ENCODE measurements at regions not wholly inside any gene's neighbourhood (a gene's known extent, or its start where the extent isn't known, plus 50 kb on each side); places are given as distances from the start of the nearest gene placed in this dataset.

DNA sequence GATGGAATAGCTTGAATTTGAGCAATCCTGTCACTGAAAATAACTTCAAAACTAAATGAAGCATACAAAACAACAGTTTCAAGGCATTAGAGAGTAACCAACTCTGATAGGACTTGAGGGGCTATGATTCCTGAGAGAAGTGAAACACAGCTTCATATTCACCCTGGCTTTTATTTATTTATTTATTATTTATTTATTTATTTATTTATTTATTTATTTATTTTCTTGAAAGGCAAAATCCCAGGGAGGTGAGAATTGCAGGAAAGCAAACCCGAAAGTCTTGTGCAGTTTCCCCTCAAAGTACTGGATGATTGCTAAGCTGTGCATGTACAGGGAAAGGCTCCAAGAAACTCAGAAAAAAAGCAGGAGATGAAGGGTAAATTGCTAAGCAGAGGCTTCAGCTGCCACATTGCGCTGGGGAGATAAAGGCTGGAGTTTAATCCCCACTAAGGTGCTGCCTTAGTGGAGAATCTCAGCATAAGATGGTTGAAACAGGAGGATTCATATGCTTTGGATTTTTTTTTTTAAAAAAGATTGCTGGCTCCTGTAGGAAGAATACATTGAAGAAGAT is 72.9 kb upstream of the COL24A1 start:
- Histone ChIP-seq H3K27ac (ENCODE audit: low read depth, low read length) (no peak overlapping the region), H3K9ac (ENCODE audit: low read length) (no peak overlapping the region), H3K23ac (ENCODE audit: low read length) (no peak overlapping the region), H3K4me3 (ENCODE audit: low read depth, low read length) (no peak overlapping the region), H3K9me3 (ENCODE audit: insufficient read depth, low read depth, low read length) (no peaks in the 10 kb centered on the region), H2BK120ac (ENCODE audit: insufficient read depth, low read length, poor library complexity) (no peak overlapping the region), H3K18ac (ENCODE audit: low read length) (no peak overlapping the region), H3K79me1 (ENCODE audit: low read length) (no peaks in the 10 kb centered on the region), H3K27me3 (ENCODE audit: insufficient read depth, low read length) (no peaks in the 10 kb centered on the region), H3K14ac (ENCODE audit: low read length) (no peak overlapping the region), H2BK5ac (ENCODE audit: low read depth, low read length, poor library complexity) (no peak overlapping the region), H3K4me2 (ENCODE audit: low read length) (no peak overlapping the region), H2BK12ac (ENCODE audit: low read length) (no peak overlapping the region), H2AK5ac (ENCODE audit: low read length) (no peak overlapping the region), H3K4ac (ENCODE audit: low read depth, low read length) (no peak overlapping the region), H3K79me2 (ENCODE audit: control insufficient read depth, insufficient read depth, low read length, poor library complexity) (no peaks in the 10 kb centered on the region), H4K91ac (ENCODE audit: low read depth, low read length) (no peak overlapping the region), H3K4me1 (ENCODE audit: control insufficient read depth in 1 of 2, insufficient read depth in 2 of 2, low read length in 2 of 2) (no peaks in the 10 kb centered on the region), H3K36me3 (ENCODE audit: control insufficient read depth in 1 of 2, insufficient read depth in 2 of 2, low read length in 2 of 2) (no peaks in the 10 kb centered on the region), H4K8ac (ENCODE audit: low read depth, low read length) (no peak overlapping the region), H4K12ac (ENCODE audit: low read depth, low read length) (no peak overlapping the region), H2AFZ (ENCODE audit: insufficient read depth, low read length, poor library complexity) (no peak overlapping the region)
- no CpG with 5 or more reads among the region's 2 CpGs for WGBS (ENCODE audit: extremely low coverage, insufficient coverage, insufficient read length)
- no peak for DNase-seq

- Histone ChIP-seq H3K23ac (ENCODE audit: low read length) (no peak overlapping the region), H2BK120ac (ENCODE audit: insufficient read depth, low read length, poor library complexity) (no peak overlapping the region), H3K4me3 (ENCODE audit: low read depth, low read length) (no peak overlapping the region), H3K9ac (ENCODE audit: low read length) (no peak overlapping the region), H2BK12ac (ENCODE audit: low read length) (no peak overlapping the region), H3K79me2 (ENCODE audit: control insufficient read depth, insufficient read depth, low read length, poor library complexity) (no peaks in the 10 kb centered on the region), H3K27me3 (ENCODE audit: insufficient read depth, low read length) (no peaks in the 10 kb centered on the region), H2BK5ac (ENCODE audit: low read depth, low read length, poor library complexity) (no peak overlapping the region), H3K36me3 (ENCODE audit: control insufficient read depth in 1 of 2, insufficient read depth in 2 of 2, low read length in 2 of 2) (no peaks in the 10 kb centered on the region), H3K4me2 (ENCODE audit: low read length) (no peak overlapping the region), H3K18ac (ENCODE audit: low read length) (no peak overlapping the region), H4K12ac (ENCODE audit: low read depth, low read length) (no peak overlapping the region), H3K4ac (ENCODE audit: low read depth, low read length) (no peak overlapping the region), H4K8ac (ENCODE audit: low read depth, low read length) (no peak overlapping the region), H3K14ac (ENCODE audit: low read length) (no peak overlapping the region), H2AFZ (ENCODE audit: insufficient read depth, low read length, poor library complexity) (no peak overlapping the region), H4K91ac (ENCODE audit: low read depth, low read length) (no peak overlapping the region), H3K4me1 (ENCODE audit: control insufficient read depth in 1 of 2, insufficient read depth in 2 of 2, low read length in 2 of 2) (no peaks in the 10 kb centered on the region), H3K27ac (ENCODE audit: low read depth, low read length) (no peak overlapping the region), H2AK5ac (ENCODE audit: low read length) (no peak overlapping the region), H3K79me1 (ENCODE audit: low read length) (no peaks in the 10 kb centered on the region), H3K9me3 (ENCODE audit: insufficient read depth, low read depth, low read length) (no peaks in the 10 kb centered on the region)
- no CpG with 5 or more reads among the region's 1 CpG for WGBS (ENCODE audit: extremely low coverage, insufficient coverage, insufficient read length)
- DNase-seq = no peak
Measured at GRCh38 chr1:86228546-86228945, 72.0 kb upstream of the COL24A1 start.

DNA sequence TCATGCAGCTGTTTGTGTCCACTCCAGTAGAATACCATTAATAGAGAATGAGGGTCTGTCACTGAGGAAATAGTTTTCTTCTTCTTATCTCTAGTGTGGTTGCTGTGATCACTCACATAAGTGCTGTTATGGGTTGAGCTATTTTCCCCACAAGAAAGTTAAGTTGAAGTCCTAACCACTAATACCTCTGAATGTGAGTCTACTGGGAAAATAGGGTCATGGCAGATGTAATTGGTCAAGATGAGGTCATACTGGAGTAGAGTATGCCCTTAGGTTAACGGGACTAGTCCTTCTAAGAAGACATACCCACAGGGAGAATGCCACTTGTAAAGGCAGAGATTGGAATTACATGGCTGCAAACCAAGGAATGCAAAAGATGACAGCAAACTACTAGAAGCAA is 70.5 kb upstream of the COL24A1 start:
- H3K18ac ChIP-seq (ENCODE audit: low read length) = no peak overlapping the region
- no peaks in the 10 kb centered on the region for H3K79me2 ChIP-seq (ENCODE audit: control insufficient read depth, insufficient read depth, low read length, poor library complexity)
- H3K79me1 ChIP-seq (ENCODE audit: low read length) = no peaks in the 10 kb centered on the region
- no peak overlapping the region for H2BK5ac ChIP-seq (ENCODE audit: low read depth, low read length, poor library complexity)
- no peaks in the 10 kb centered on the region for H3K27me3 ChIP-seq (ENCODE audit: insufficient read depth, low read length)
- H3K4ac ChIP-seq (ENCODE audit: low read depth, low read length) = no peak overlapping the region
- no peak overlapping the region for H2AK5ac ChIP-seq (ENCODE audit: low read length)
- no peak overlapping the region for H2AFZ ChIP-seq (ENCODE audit: insufficient read depth, low read length, poor library complexity)
- H3K4me3 ChIP-seq (ENCODE audit: low read depth, low read length) = no peak overlapping the region
- H2BK12ac ChIP-seq (ENCODE audit: low read length) = no peak overlapping the region
- H3K36me3 ChIP-seq (ENCODE audit: control insufficient read depth in 1 of 2, insufficient read depth in 2 of 2, low read length in 2 of 2) = no peaks in the 10 kb centered on the region
- no peak overlapping the region for H3K9ac ChIP-seq (ENCODE audit: low read length)
- H3K23ac ChIP-seq (ENCODE audit: low read length) = no peak overlapping the region
- H3K27ac ChIP-seq (ENCODE audit: low read depth, low read length) = no peak overlapping the region
- H3K9me3 ChIP-seq (ENCODE audit: insufficient read depth, low read depth, low read length) = no peaks in the 10 kb centered on the region
- no peak overlapping the region for H4K12ac ChIP-seq (ENCODE audit: low read depth, low read length)
- no peak overlapping the region for H4K91ac ChIP-seq (ENCODE audit: low read depth, low read length)
- no peak overlapping the region for H3K14ac ChIP-seq (ENCODE audit: low read length)
- H2BK120ac ChIP-seq (ENCODE audit: insufficient read depth, low read length, poor library complexity) = no peak overlapping the region
- H4K8ac ChIP-seq (ENCODE audit: low read depth, low read length) = no peak overlapping the region
- peak in 1 of 2 donors; percentile 29 for DNase-seq
- H3K4me1 ChIP-seq (ENCODE audit: control insufficient read depth in 1 of 2, insufficient read depth in 2 of 2, low read length in 2 of 2) = no peaks in the 10 kb centered on the region
- no CpG with 5 or more reads among the region's 1 CpG for WGBS (ENCODE audit: extremely low coverage, insufficient coverage, insufficient read length)
- H3K4me2 ChIP-seq (ENCODE audit: low read length) = no peak overlapping the region

DNA sequence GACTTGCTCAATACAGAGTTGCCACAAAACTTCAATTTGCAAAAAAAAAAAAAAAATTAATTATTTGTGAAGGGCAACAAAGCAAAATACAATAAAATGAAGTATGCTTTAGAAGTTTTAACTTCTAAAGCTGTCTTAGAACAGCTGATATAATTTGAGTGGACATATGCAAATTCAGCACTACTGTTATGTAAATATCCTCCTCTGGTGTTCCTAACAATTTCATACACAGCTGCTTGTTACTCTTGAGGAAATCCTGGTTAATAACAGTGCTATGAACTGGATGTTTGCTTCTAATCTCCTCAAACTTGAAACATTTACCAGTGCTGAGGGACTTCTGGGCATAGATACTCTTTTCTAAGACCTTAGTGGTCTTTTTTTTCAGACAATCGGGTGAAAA is 69.6 kb upstream of the COL24A1 start:
- Histone ChIP-seq H2AK5ac (ENCODE audit: low read length) (no peak overlapping the region), H3K27me3 (ENCODE audit: insufficient read depth, low read length) (no peaks in the 10 kb centered on the region), H4K12ac (ENCODE audit: low read depth, low read length) (no peak overlapping the region), H2BK120ac (ENCODE audit: insufficient read depth, low read length, poor library complexity) (no peak overlapping the region), H4K8ac (ENCODE audit: low read depth, low read length) (no peak overlapping the region), H3K4me2 (ENCODE audit: low read length) (no peak overlapping the region), H3K23ac (ENCODE audit: low read length) (no peak overlapping the region), H3K79me1 (ENCODE audit: low read length) (no peaks in the 10 kb centered on the region), H3K79me2 (ENCODE audit: control insufficient read depth, insufficient read depth, low read length, poor library complexity) (no peaks in the 10 kb centered on the region), H2AFZ (ENCODE audit: insufficient read depth, low read length, poor library complexity) (no peak overlapping the region), H4K91ac (ENCODE audit: low read depth, low read length) (no peak overlapping the region), H3K9ac (ENCODE audit: low read length) (no peak overlapping the region), H3K18ac (ENCODE audit: low read length) (no peak overlapping the region), H3K4me1 (ENCODE audit: control insufficient read depth in 1 of 2, insufficient read depth in 2 of 2, low read length in 2 of 2) (no peaks in the 10 kb centered on the region), H3K27ac (ENCODE audit: low read depth, low read length) (no peak overlapping the region), H2BK5ac (ENCODE audit: low read depth, low read length, poor library complexity) (no peak overlapping the region), H3K4ac (ENCODE audit: low read depth, low read length) (no peak overlapping the region), H3K14ac (ENCODE audit: low read length) (no peak overlapping the region), H2BK12ac (ENCODE audit: low read length) (no peak overlapping the region), H3K36me3 (ENCODE audit: control insufficient read depth in 1 of 2, insufficient read depth in 2 of 2, low read length in 2 of 2) (no peaks in the 10 kb centered on the region), H3K4me3 (ENCODE audit: low read depth, low read length) (no peak overlapping the region), H3K9me3 (ENCODE audit: insufficient read depth, low read depth, low read length) (no peaks in the 10 kb centered on the region)
- no peak for DNase-seq
- no CpG with 5 or more reads among the region's 1 CpG for WGBS (ENCODE audit: extremely low coverage, insufficient coverage, insufficient read length)

All from trophoblast cell (in vitro differentiated cells and primary cell).